ENCODE measurements at regions not wholly inside any gene's neighbourhood (a gene's known extent, or its start where the extent isn't known, plus 50 kb on each side); places are given as distances from the start of the nearest gene placed in this dataset.

DNA sequence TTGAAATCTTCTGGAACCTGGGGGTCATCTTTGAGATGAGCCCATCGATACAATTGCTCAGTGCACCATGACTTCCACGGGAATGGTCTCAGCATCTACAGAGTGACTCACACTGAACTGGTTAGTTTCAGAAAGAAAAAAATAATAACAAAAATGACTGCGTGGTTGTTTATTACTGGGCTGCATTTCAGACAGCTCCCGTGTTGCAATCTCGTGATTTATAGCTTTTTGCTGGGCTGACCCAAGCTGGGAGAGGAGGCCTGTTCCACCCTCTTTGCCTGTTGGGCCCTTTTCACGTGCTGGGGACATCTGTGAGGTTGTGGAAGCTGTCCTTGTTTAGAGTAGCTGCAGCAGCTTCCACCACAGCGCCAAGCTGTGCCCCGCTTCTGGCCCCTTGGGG lies 225.5 kb downstream of the BMP7 start:
- DNase-seq (ENCODE audit: low read depth in 1 of 2, low spot score in 2 of 2), result no peak
- H3K4me1 ChIP-seq (replicated peaks), result peaks cover 22% of the 10 kb centered on the region
- no peak overlapping the region for H3K27ac ChIP-seq

DNA sequence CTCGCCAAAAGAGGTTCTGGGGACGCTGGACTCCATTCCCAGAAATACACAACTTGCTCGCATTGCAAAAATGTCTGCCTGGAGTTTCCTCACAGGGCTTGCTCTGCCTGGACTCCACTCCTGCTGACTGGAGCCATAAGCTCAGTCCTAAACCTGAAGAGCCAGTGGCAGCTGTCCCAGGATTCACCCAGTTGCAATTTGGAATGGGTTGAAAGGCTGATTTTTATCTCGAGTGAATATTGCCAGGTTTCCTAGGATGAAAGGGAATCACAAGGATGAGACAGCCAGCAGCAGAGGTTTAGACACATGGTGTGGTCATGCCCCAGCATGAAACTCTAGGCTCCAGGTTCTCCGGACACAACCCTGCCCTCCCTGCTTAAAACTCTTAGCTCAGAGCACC lies 223.3 kb downstream of the BMP7 start:
- no peaks in the 10 kb centered on the region for H3K9me3 ChIP-seq (replicated peaks)
- H3K27me3 ChIP-seq (replicated peaks), result no peaks in the 10 kb centered on the region
- no peak overlapping the region for H3K27ac ChIP-seq
- no peak overlapping the region for H3K4me3 ChIP-seq
- no peak for DNase-seq (ENCODE audit: low read depth in 1 of 2, low spot score in 2 of 2)
- no peaks in the 10 kb centered on the region for H3K36me3 ChIP-seq
- peaks cover 32% of the 10 kb centered on the region for H3K4me1 ChIP-seq (replicated peaks)

More for the DNA sequence above, 225.5 kb downstream of the BMP7 start:
- H3K36me3 ChIP-seq, result no peaks in the 10 kb centered on the region
- no peak overlapping the region for H3K4me3 ChIP-seq
- no peaks in the 10 kb centered on the region for H3K27me3 ChIP-seq (replicated peaks)
- H3K9me3 ChIP-seq (replicated peaks), result no peaks in the 10 kb centered on the region

DNA sequence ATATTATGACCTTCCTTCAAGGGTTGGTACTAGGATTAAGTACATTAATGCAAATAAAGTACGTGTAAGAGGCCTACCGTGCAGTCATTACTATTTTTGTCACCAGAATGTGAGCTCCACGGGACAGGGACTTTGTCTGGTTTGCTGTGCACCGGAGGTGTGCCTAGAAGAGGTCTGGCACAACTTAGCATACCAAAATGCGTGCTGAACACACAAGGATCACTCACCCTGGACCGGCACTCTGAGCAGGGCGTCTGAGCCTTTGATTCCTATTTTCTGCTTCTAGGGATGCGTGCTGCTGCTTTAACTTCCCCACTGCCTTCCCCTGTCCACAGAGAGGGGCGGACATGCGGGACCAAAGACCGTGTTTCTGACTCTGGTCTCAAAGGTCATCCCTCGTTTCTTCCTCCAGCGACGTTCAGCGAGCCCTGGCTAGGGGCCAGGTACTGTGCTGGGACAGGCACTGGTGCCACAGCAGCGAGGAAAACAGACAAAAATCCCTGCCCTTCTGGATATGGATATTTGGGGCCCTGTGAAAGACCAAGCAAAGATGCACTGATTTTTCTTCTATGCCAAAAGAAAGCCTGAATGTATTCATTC lies 222.7 kb downstream of the BMP7 start:
- no peak for DNase-seq (ENCODE audit: low read depth in 1 of 2, low spot score in 2 of 2)
- Histone ChIP-seq H3K4me3 (no peak overlapping the region), H3K36me3 (no peaks in the 10 kb centered on the region), H3K27me3 (replicated peaks) (no peaks in the 10 kb centered on the region), H3K9me3 (replicated peaks) (no peaks in the 10 kb centered on the region), H3K27ac (no peak overlapping the region), H3K4me1 (replicated peaks) (peaks cover 39% of the 10 kb centered on the region)

DNA sequence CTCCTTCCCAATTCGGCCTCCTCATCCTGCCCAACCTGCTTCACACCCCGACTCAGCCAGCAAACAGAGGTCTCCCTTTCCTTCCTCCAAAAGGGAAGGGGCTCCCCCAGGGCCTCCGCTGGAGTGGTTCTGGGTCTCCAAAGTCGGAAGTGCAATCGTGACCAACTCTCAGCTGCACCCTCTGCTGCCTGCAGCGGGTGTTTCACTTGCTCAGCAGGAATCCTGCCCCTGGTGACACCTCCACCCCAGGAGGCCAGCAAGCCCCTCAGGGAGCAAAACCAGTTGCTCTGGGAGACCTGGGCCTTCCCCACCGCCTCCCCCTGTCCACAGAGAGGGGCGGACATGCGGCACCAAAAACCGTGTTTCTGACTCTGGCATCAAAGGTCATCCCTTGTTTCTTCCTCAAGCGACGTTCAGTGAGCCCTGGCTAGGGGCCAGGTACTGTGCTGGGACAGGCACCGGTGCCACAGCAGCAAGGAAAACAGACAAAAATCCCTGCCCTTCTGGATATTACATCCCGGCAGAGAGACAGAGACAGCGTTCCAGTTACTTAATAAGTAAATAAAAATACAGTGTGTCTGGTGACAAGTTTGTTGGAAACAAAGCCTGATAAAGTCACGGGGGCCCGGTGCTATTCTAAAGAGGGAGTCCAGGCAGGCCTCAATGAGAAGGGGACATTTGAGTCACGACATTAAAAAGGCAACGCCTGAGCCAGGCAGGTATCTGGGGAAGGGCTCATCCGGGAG lies 219.0 kb downstream of the BMP7 start:
- peaks cover 40% of the 10 kb centered on the region for H3K4me1 ChIP-seq (replicated peaks)
- H3K27me3 ChIP-seq (replicated peaks), result no peaks in the 10 kb centered on the region
- no peaks in the 10 kb centered on the region for H3K36me3 ChIP-seq
- no peak overlapping the region for H3K27ac ChIP-seq
- no peak for DNase-seq (ENCODE audit: low read depth in 1 of 2, low spot score in 2 of 2)
- H3K4me3 ChIP-seq, result no peak overlapping the region
- H3K9me3 ChIP-seq (replicated peaks), result no peaks in the 10 kb centered on the region

DNA sequence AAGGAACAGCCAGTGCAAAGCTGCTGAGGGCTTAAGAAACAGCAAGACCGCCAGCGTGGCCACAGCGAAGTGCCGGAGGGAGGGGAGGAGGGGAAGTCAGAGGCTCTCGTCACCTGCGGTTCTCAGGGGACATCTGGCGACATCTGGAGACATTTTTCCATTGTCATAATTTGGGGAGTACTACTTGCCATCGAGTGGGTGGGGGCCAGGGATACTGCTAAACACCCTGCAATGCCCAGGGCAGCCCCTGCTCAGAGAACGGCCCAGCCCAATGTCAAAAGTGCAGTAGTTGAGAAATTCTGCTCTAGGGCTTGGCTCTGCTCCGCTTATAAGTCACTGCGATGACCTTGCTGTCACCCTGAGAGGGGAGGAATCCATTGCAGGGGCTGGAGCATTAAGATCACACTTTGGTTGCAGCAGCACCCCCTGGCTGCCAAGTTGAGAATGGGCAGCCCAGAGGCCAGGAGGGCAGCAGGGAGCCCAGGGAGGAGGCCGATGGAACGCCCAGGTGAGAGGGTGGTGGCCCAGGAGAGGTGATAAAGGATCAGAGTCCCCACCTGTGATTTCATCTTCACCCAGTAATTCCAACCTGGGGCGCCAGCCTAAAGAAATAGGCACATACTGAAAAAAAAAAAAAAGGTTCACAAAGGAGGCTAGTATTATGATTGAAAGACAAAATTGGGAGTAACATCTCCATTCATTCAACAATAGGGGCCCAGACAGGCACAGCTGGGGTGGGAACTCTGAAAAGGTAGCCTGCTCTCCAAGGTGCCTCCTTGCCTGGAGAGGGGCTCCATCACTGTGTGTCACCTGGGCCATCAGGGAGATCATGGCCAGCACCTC lies 218.2 kb downstream of the BMP7 start:
- peaks cover 44% of the 10 kb centered on the region for H3K4me1 ChIP-seq (replicated peaks)
- H3K36me3 ChIP-seq, result no peaks in the 10 kb centered on the region
- no peak overlapping the region for H3K4me3 ChIP-seq
- no peaks in the 10 kb centered on the region for H3K27me3 ChIP-seq (replicated peaks)
- no peaks in the 10 kb centered on the region for H3K9me3 ChIP-seq (replicated peaks)
- no peak overlapping the region for H3K27ac ChIP-seq
- no peak for DNase-seq (ENCODE audit: low read depth in 1 of 2, low spot score in 2 of 2)

DNA sequence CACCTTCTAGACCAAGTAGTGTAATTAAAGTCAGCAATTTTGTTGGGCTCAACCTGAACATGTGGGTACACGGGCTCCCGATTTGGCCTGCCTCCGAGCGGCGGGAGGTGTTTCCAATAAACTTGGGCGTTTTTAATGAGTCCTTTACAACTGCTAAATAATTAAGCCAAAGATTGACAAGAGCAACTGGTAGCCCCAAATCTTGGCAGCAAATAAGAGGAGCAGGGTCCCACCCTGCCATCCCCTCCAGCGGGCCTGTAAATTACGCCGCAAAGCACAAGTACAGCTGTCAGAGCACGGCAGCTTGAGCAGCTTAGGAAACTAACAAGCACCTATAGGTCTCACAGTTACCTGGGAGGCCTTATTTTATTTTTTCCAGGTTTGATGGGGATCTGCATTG lies 217.1 kb downstream of the BMP7 start:
- no peaks in the 10 kb centered on the region for H3K36me3 ChIP-seq
- no peak overlapping the region for H3K27ac ChIP-seq
- H3K27me3 ChIP-seq (replicated peaks), result no peaks in the 10 kb centered on the region
- no peak overlapping the region for H3K4me3 ChIP-seq
- no peak for DNase-seq (ENCODE audit: low read depth in 1 of 2, low spot score in 2 of 2)
- no peaks in the 10 kb centered on the region for H3K9me3 ChIP-seq (replicated peaks)
- peaks cover 55% of the 10 kb centered on the region for H3K4me1 ChIP-seq (replicated peaks)

DNA sequence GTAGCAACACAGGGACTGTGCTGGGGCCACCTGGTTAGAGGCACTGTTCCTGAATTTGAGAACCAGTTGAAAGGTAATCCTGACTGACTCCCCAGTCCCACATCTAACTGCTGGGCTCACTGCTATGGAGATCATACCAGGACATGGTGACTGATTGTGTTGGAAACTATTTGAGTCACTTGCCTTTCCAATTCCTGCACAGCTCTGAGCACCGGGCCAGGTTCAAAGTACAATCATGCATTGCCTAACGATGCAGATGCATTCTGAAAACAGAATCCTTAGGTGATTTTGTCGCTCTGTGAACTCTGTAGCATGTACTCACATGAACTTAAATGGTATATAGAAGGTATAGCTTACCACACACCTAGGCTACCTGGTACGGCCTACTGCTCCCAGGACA lies 215.3 kb downstream of the BMP7 start:
- DNase-seq (ENCODE audit: low read depth in 1 of 2, low spot score in 2 of 2), result no peak
- Histone ChIP-seq H3K4me3 (no peak overlapping the region), H3K36me3 (no peaks in the 10 kb centered on the region), H3K27me3 (replicated peaks) (no peaks in the 10 kb centered on the region), H3K9me3 (replicated peaks) (no peaks in the 10 kb centered on the region), H3K27ac (no peak overlapping the region), H3K4me1 (replicated peaks) (peaks cover 69% of the 10 kb centered on the region)

DNA sequence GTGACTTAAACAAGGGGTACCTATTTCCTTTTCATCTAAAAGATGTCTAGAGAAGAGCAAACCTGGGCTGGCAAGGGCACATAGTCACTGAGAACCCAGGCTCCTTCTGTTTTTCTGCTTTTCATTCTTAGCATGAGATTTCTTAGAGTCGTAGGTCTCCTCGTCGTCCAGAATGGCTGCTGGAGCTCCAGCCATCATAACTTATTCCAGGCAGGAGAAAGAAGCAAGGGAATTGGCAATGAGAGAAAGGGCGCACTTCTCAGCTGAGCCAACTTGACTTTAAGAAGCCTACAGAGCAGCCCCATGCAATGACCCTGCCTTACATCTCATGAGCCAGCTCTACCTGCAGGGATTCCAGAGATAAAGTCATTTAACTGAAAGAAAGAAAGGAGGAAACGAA lies 213.4 kb downstream of the BMP7 start:
- no peaks in the 10 kb centered on the region for H3K36me3 ChIP-seq
- no peaks in the 10 kb centered on the region for H3K27me3 ChIP-seq (replicated peaks)
- H3K4me1 ChIP-seq (replicated peaks), result peaks cover 73% of the 10 kb centered on the region
- H3K4me3 ChIP-seq, result no peak overlapping the region
- H3K9me3 ChIP-seq (replicated peaks), result no peaks in the 10 kb centered on the region
- DNase-seq (ENCODE audit: low read depth in 1 of 2, low spot score in 2 of 2), result no peak
- no peak overlapping the region for H3K27ac ChIP-seq

DNA sequence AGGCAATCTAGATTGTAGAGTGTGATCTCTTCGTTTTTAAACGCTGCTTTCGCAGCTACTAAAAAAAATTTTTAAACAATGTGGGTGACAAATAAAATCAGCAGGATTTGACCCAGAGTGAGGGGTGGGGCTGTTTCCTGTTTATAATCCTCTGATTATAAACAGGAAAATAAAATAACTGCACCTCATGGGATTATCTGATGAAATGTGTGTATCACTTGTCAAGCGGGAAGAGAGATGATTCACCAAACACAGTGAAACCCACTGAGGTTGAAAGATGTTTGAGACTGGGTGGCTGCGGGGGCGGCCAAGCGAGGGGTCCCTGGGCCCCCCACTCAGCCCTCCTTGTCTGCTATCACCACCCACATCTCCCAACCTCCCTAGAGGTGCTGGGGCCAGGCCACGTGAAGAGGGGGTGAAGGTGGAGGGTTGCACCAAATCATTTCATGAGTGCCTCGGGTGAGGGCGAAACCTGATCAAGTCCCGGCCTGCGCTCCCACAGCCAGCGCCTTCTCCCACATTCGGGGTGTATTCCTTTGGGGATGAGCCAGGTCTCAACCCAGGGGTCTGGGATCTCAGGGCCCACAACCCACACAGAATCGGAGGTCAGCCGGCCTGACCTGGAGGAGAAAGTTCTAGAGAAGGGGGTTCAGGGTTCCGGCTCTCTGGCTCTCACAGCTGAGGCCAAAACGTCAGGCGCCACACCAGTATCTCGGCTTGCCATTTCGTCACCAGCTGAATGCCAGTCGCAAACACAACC lies 212.5 kb downstream of the BMP7 start:
- H3K4me1 ChIP-seq (replicated peaks), result peaks cover 64% of the 10 kb centered on the region
- H3K36me3 ChIP-seq, result no peaks in the 10 kb centered on the region
- no peak overlapping the region for H3K4me3 ChIP-seq
- peak overlapping the region; percentile 35 for H3K27ac ChIP-seq
- H3K27me3 ChIP-seq (replicated peaks), result no peaks in the 10 kb centered on the region
- no peak for DNase-seq (ENCODE audit: low read depth in 1 of 2, low spot score in 2 of 2)
- H3K9me3 ChIP-seq (replicated peaks), result no peaks in the 10 kb centered on the region

DNA sequence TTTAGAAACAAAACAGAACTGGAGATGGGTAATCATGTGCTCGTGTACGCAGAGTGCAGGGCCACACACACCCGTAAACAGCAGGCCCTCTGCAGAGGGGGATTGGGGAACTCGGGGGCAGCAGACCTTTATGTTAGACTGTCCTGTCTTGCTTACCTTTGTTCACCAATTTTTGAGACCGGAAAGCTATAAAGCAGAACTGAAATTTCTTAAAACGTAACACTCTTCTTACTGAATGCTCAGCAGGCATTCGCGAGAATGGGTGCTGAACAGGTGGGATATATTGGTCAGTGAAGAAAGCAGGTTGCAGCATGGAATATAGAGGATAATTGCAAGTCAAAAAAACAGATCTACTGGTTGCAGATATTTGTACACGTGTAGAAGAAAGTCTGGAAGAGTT lies 211.1 kb downstream of the BMP7 start:
- no peaks in the 10 kb centered on the region for H3K27me3 ChIP-seq (replicated peaks)
- no peaks in the 10 kb centered on the region for H3K9me3 ChIP-seq (replicated peaks)
- peaks cover 51% of the 10 kb centered on the region for H3K4me1 ChIP-seq (replicated peaks)
- no peak for DNase-seq (ENCODE audit: low read depth in 1 of 2, low spot score in 2 of 2)
- H3K4me3 ChIP-seq, result no peak overlapping the region
- no peak overlapping the region for H3K27ac ChIP-seq
- no peaks in the 10 kb centered on the region for H3K36me3 ChIP-seq

DNA sequence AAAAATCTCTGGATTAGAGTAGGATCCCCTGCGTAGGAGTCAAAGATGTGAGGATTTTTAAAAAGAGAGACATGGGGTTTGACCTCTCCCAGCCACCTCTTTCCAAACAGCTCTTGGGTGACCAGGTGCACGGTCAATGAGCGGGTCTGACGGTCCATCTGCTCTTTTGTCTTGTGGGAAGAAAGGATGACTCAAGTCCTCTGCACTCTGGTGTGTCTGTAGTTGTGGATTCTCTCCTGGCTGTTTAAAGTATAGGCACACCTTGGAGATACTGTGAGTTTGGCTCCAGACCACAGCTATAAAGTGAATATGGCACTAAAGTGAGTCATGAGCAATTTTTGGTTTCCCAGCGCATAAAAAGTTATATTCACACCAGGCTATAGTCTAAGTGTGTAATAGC lies 209.8 kb downstream of the BMP7 start:
- Histone ChIP-seq H3K27ac (no peak overlapping the region), H3K9me3 (replicated peaks) (no peaks in the 10 kb centered on the region)
- no peak for DNase-seq (ENCODE audit: low read depth in 1 of 2, low spot score in 2 of 2)

DNA sequence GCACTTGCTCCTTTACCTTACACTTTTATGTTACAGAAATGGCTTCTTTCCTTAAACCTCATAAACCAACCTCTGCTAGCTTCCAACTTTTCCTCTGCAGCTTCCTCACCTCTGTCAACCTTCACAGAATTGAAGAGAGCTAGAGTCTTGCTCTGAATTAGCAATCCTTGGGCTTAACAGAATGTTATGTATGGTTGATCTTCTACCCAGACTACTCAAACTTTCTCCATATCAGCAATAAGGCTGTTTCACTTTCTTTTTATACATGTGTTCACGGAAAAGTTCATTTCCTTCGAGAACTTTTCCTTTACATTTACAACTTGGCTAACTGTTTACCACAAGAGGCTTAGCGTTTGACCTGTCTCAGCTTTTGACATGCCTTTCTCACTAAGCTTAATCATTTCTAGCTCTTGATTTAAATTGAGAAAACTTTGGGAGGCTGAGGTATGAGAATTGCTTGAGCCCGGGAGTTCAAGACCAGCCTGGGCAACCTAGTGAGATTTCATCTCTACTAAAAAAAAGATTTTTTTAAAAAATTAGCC lies 207.3 kb downstream of the BMP7 start:
- Histone ChIP-seq H3K4me1 (replicated peaks) (peaks cover 45% of the 10 kb centered on the region), H3K27ac (no peak overlapping the region), H3K4me3 (no peak overlapping the region), H3K36me3 (no peaks in the 10 kb centered on the region), H3K27me3 (replicated peaks) (no peaks in the 10 kb centered on the region), H3K9me3 (replicated peaks) (no peaks in the 10 kb centered on the region)
- no peak for DNase-seq (ENCODE audit: low read depth in 1 of 2, low spot score in 2 of 2)

More for the DNA sequence above, 209.8 kb downstream of the BMP7 start:
- H3K4me3 ChIP-seq, result no peak overlapping the region
- no peaks in the 10 kb centered on the region for H3K27me3 ChIP-seq (replicated peaks)
- no peaks in the 10 kb centered on the region for H3K36me3 ChIP-seq
- H3K4me1 ChIP-seq (replicated peaks), result peaks cover 57% of the 10 kb centered on the region

DNA sequence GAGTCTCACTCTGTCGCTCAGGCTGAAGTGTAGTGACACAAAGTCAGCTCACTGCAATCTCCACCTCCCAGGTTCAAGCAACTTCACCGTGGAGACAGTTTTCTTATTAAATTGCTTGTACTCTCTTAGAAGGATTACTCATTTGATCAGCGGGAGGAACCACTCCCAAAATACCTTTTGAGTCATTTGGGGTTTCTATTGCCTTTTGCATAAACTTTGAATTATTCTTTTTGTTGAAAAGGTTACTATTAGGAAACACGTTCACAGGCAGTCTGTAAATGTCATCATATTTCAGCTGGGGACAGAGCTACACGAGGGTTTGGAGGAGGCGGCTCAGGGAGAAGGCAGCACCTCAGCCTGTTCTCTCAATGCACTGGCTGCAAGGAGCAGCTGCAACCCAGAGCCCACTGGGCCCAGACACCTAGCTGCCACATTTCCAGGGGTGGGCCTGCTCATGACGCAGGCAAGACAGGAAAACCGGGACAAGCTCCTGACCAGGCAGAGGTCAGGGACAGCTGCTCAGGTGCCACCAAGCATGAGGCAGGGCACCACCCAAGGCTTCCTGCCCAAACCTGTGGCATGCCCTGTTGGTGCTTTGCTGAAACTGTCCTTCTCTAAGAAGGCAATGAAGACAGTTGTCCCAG lies 205.9 kb downstream of the BMP7 start:
- DNase-seq (ENCODE audit: low read depth in 1 of 2, low spot score in 2 of 2), result no peak
- Histone ChIP-seq H3K27me3 (replicated peaks) (no peaks in the 10 kb centered on the region), H3K36me3 (no peaks in the 10 kb centered on the region), H3K4me3 (no peak overlapping the region), H3K4me1 (replicated peaks) (peaks cover 47% of the 10 kb centered on the region), H3K9me3 (replicated peaks) (no peaks in the 10 kb centered on the region), H3K27ac (0 out of 2 replicates have a peak overlapping the region, but pooled peaks have one; percentile 4)

Measured in SJSA1 (cell line).